ENCODE measurements at regions not wholly inside any gene's neighbourhood (a gene's known extent, or its start where the extent isn't known, plus 50 kb on each side); places are given as distances from the start of the nearest gene placed in this dataset.
"Not testable (repeated sequence)": the region's sequence is repeated elsewhere in the genome, so short reads cannot be mapped to it uniquely, and the experiment has no call there.

GRCh38 chr6:51055316-51055715 is 236.6 kb downstream of the TFAP2B start:
- TF ChIP-seq CCAR2 (optimal IDR thresholded peaks at IDR 0.05; ENCODE audit: low read depth, low read length); ZZZ3 (CRISPR knock-in tag; IDR thresholded peaks at IDR 0.05; ENCODE audit: borderline replicate concordance); MAFK (conservative IDR thresholded peaks at IDR 0.05 in 1 of 2, IDR thresholded peaks at IDR 0.05 in 1 of 2; ENCODE audit: low read length in 2 of 2); SP4 (CRISPR knock-in tag; IDR thresholded peaks at IDR 0.05); ZNF546 (CRISPR knock-in tag; conservative IDR thresholded peaks at IDR 0.05); ZNF382 (CRISPR knock-in tag; IDR thresholded peaks at IDR 0.05; ENCODE audit: borderline replicate concordance); ZNF274 (CRISPR knock-in tag; IDR thresholded peaks at IDR 0.05); ASH2L (IDR thresholded peaks at IDR 0.05; ENCODE audit: insufficient read length, low read depth, low read length); MATR3 (CRISPR knock-in tag; IDR thresholded peaks at IDR 0.05); PBX3 (CRISPR knock-in tag; IDR thresholded peaks at IDR 0.05; ENCODE audit: borderline replicate concordance); ZNF644 (CRISPR knock-in tag; IDR thresholded peaks at IDR 0.05; ENCODE audit: low read depth): not testable (repeated sequence)
